ENCODE measurements at regions not wholly inside any gene's neighbourhood (a gene's known extent, or its start where the extent isn't known, plus 50 kb on each side); places are given as distances from the start of the nearest gene placed in this dataset.
"Not testable (repeated sequence)": the region's sequence is repeated elsewhere in the genome, so short reads cannot be mapped to it uniquely, and the experiment has no call there.

- DNase-seq (ENCODE audit: low spot score) (no peak), ATAC-seq (ENCODE audit: low read depth) (peak; percentile 73)
- H3K4me3 ChIP-seq (ENCODE audit: severe bottlenecking): no peak overlapping the region
- H3K27ac ChIP-seq (ENCODE audit: poor library complexity, severe bottlenecking): peak overlapping the region; percentile 83
- H3K9me3 ChIP-seq (ENCODE audit: severe bottlenecking): peaks cover 1% of the 10 kb centered on the region
- TF ChIP-seq CTCF (IDR thresholded peaks at IDR 0.05; ENCODE audit: poor library complexity, severe bottlenecking): no peak
- peaks cover 28% of the 10 kb centered on the region for H3K4me1 ChIP-seq (ENCODE audit: insufficient read depth, poor library complexity, severe bottlenecking)
- H3K27me3 ChIP-seq (ENCODE audit: insufficient read depth, poor library complexity, severe bottlenecking): no peaks in the 10 kb centered on the region
- H3K36me3 ChIP-seq (ENCODE audit: low read depth): no peaks in the 10 kb centered on the region
These were observed 117.4 kb upstream of the MBNL1 start for GRCh38 chr3:152151216-152151876.

GRCh38 chr3:152151877-152152765 is 116.6 kb upstream of the MBNL1 start:
- not testable (repeated sequence) for H3K36me3 ChIP-seq (ENCODE audit: low read depth); H3K4me3 ChIP-seq (ENCODE audit: severe bottlenecking); H3K9me3 ChIP-seq (ENCODE audit: severe bottlenecking); DNase-seq (ENCODE audit: low spot score); H3K27me3 ChIP-seq (ENCODE audit: insufficient read depth, poor library complexity, severe bottlenecking); ATAC-seq (ENCODE audit: low read depth)
- Histone ChIP-seq H3K4me1 (ENCODE audit: insufficient read depth, poor library complexity, severe bottlenecking) (peaks cover 28% of the 10 kb centered on the region), H3K27ac (ENCODE audit: poor library complexity, severe bottlenecking) (peak overlapping the region; percentile 83)

GRCh38 chr3:152153115-152153514 is 115.6 kb upstream of the MBNL1 start:
- not testable (repeated sequence) for H3K27me3 ChIP-seq (ENCODE audit: insufficient read depth, poor library complexity, severe bottlenecking); DNase-seq (ENCODE audit: low spot score); H3K9me3 ChIP-seq (ENCODE audit: severe bottlenecking); H3K36me3 ChIP-seq (ENCODE audit: low read depth); H3K27ac ChIP-seq (ENCODE audit: poor library complexity, severe bottlenecking); H3K4me3 ChIP-seq (ENCODE audit: severe bottlenecking); ATAC-seq (ENCODE audit: low read depth)
- peaks cover 32% of the 10 kb centered on the region for H3K4me1 ChIP-seq (ENCODE audit: insufficient read depth, poor library complexity, severe bottlenecking)

GRCh38 chr3:152155246-152156020 is 113.3 kb upstream of the MBNL1 start:
- Histone ChIP-seq H3K4me1 (ENCODE audit: insufficient read depth, poor library complexity, severe bottlenecking) (peaks cover 38% of the 10 kb centered on the region), H3K9me3 (ENCODE audit: severe bottlenecking) (no peaks in the 10 kb centered on the region), H3K4me3 (ENCODE audit: severe bottlenecking) (no peak overlapping the region), H3K27me3 (ENCODE audit: insufficient read depth, poor library complexity, severe bottlenecking) (no peaks in the 10 kb centered on the region), H3K36me3 (ENCODE audit: low read depth) (no peaks in the 10 kb centered on the region), H3K27ac (ENCODE audit: poor library complexity, severe bottlenecking) (no peak overlapping the region)
- ATAC-seq (ENCODE audit: low read depth) (no peak), DNase-seq (ENCODE audit: low spot score) (no peak)
- no peak for TF ChIP-seq CTCF (IDR thresholded peaks at IDR 0.05; ENCODE audit: poor library complexity, severe bottlenecking)

GRCh38 chr3:152156880-152157279 is 111.8 kb upstream of the MBNL1 start:
- Histone ChIP-seq H3K9me3 (ENCODE audit: severe bottlenecking) (no peaks in the 10 kb centered on the region), H3K27ac (ENCODE audit: poor library complexity, severe bottlenecking) (no peak overlapping the region), H3K4me3 (ENCODE audit: severe bottlenecking) (no peak overlapping the region), H3K36me3 (ENCODE audit: low read depth) (no peaks in the 10 kb centered on the region), H3K27me3 (ENCODE audit: insufficient read depth, poor library complexity, severe bottlenecking) (no peaks in the 10 kb centered on the region), H3K4me1 (ENCODE audit: insufficient read depth, poor library complexity, severe bottlenecking) (peaks cover 23% of the 10 kb centered on the region)
- TF ChIP-seq CTCF (IDR thresholded peaks at IDR 0.05; ENCODE audit: poor library complexity, severe bottlenecking): no peak
- DNase-seq (ENCODE audit: low spot score): no peak
- no peak for ATAC-seq (ENCODE audit: low read depth)

Data from RWPE2 (cell line).